ENCODE measurements at regions not wholly inside any gene's neighbourhood (a gene's known extent, or its start where the extent isn't known, plus 50 kb on each side); places are given as distances from the start of the nearest gene placed in this dataset.
"Not testable (repeated sequence)": the region's sequence is repeated elsewhere in the genome, so short reads cannot be mapped to it uniquely, and the experiment has no call there.

DNA sequence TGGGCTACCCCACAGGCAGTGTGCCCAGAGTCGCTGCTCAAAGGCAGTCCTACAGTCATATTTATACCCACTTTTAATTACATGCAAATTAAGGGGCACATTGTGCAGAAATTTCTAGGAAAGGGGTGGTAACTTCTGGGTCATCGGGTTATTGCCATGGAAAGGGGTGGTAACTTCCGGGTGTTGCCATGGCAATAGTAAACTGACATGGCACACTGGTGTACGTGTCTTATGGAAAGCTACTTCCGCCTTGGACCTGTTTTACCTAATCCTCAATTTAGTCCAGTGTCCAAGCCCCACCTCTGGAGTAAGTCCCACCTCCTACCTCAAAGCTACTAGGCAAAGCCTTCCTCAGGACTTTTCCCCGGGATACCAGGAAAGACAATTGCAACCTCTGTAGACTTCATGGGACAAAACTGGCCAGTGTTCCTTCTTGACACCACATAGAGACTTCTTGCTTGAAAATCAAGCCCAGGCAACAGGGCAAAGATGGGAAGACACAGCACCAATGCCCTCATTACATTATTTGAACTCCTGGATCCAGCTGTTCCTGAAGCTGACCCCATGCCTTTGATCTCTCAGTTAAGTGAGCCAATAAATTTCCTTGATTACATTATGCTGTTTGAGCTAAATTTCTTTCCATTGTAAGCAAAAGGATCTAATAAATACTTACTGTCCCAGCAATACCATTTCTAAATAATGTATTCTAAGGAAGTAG, 63.3 kb upstream of the AGAP1 start:
- TF ChIP-seq CTCF (conservative IDR thresholded peaks at IDR 0.05; ENCODE audit: low read length), result no peak
- DNase-seq (ENCODE audit: low read depth), result no peak
- H3K4me3 ChIP-seq (ENCODE audit: low read length), result no peak overlapping the region

DNA sequence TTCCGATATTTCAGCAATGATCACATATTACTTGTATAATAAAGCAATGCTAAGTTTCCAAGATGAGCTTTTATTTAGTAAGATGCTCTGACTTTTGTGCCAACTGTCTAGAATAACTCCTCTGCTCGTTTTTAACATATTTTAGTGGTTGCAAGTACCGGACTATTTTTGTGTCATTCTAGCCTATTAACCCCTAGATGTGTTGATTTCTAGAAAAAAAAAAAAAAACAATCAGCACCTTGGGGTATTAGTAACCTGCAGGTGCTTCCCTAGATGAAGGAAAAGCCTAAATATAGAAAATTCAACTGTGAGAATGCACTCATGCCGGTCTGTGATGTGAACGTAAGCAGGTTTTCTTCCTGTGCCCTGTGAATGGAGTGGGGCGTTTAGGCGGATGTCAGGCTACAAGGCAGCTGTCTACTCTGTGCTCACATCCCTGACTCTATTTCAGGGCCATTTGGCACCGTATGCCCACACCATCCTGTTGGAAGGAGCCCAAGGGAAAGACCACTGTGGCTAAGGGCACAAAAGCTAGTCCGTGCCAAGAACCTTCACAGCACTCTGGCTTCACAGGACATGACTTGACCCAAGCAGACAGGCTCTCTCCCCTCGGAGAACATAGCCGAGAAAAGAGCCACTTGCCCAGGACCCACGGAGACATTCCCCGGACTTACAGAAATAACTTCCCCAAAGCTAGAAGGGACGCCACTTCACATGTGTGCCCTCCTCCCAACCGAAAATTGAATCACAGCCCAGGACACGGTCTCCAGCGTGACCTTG, 60.9 kb upstream of the AGAP1 start:
- peak; percentile 9 for DNase-seq (ENCODE audit: low read depth)
- TF ChIP-seq CTCF (conservative IDR thresholded peaks at IDR 0.05; ENCODE audit: low read length), result no peak
- no peak overlapping the region for H3K4me3 ChIP-seq (ENCODE audit: low read length)

DNA sequence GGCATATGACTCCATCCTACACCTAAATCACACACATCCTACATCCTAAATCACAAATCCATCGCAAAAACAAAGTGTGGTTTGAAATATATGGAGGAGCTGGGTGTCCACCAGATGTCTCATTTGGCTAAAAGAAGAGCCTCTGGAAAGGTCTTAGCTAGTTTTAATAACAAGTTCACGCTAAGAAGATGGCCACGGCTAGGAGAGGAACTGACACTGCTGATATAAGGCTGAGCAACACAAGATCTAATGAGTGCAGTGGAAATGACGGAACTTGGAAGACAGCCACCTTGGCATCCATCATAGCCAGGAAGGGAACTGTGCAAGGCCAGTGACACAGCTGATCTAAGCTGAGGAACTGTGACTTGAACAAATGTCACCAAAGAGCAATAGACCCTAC, 60.0 kb upstream of the AGAP1 start:
- no peak overlapping the region for H3K4me3 ChIP-seq (ENCODE audit: low read length)
- 0 out of 2 replicates have a peak, but pooled peaks have one; percentile 24 for TF ChIP-seq CTCF (conservative IDR thresholded peaks at IDR 0.05; ENCODE audit: low read length)
- peak; percentile 57 for DNase-seq (ENCODE audit: low read depth)

DNA sequence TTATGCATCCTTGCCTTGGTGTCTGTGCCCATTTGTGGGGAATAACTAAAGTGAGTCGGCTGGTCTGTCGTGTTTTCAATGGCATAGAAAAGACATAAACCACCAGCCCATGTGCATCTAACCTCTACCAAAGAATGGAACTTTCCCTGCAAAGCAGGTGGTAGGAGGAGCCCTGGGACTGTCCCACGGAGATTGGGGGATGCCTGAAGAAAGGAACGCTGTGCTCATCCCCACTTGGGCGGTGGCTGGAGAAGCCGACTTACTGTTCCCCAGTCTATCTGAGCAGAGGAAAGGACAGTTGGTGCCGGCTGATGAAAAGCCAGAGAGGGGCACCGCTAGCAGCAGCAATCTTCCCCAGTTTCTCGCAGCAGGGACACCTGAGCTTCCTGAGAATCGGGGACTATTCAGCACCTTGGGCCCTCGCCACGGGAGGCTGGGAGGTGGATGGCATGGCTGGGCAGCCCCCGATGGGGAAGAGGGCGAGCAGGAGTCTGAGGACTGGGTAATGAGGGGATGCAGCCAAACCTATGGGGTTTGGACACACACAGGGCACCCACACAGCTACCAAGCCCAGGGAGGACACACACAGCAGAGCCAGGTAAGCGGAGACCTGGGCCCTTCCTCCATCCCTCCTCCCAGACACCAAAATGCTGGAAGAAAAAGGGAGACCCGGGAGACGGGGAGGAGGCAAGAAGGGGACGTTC, 53.7 kb upstream of the AGAP1 start:
- no peak for DNase-seq (ENCODE audit: low read depth)
- no peak overlapping the region for H3K4me3 ChIP-seq (ENCODE audit: low read length)
- TF ChIP-seq CTCF (conservative IDR thresholded peaks at IDR 0.05; ENCODE audit: low read length), result no peak

DNA sequence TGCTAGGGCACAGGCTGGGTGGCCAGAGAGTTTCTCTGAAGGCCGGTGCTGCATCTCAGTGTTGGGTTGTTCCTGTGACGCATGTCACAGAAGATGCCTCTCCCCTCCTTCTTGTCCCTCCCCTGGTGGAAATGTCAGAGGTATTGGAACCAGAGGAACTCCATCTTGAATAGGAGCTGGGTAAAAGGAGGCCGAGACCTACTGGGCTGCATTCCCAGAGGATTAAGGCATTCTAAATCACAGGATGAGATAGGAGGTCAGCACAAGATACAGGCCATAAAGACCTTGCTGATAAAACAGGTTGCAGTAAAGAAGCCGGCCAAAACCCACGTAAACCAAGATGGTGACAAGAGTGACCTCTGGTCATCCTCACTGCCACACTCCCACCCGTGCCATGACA, 50.3 kb upstream of the AGAP1 start:
- not testable (repeated sequence) for DNase-seq (ENCODE audit: low read depth); H3K4me3 ChIP-seq (ENCODE audit: low read length)

All from AG10803 (cell line).